WTC11 (cell line): ENCODE measurements at regions not wholly inside any gene's neighbourhood (a gene's known extent, or its start where the extent isn't known, plus 50 kb on each side); places are given as distances from the start of the nearest gene placed in this dataset.

Experiments
- ATAC-seq: fragments of 200-7000 bp; cut with Tn5 transposase; 2 replicates; pipeline ENCODE4 v1.10.0; 2021; ENCODE audit warnings: mild to moderate bottlenecking, moderate library complexity
- CTCF ChIA-PET: fragments of 300-600 bp; sonication (Branson Sonifier 250); formaldehyde crosslinking; loops from one replicate; lab custom pipeline; 2021; ENCODE audit warnings: antibody characterized with exemption; lab: Charles Lee
- POLR2A ChIA-PET: fragments of 350-600 bp; sonication (Branson Sonifier 250); formaldehyde crosslinking; loops from one replicate; lab custom pipeline; 2021; ENCODE audit warnings: antibody characterized with exemption; lab: Charles Lee
- DNase-seq: peaks from one replicate; pipeline ENCODE4 v3.0.0; 2021; ENCODE audit warnings: low spot score
- H3K27ac Mint-ChIP-seq: 2 replicates; pipeline ENCODE4 v1.8.0; 2021; ENCODE audit warnings: mixed read lengths
- H3K27me3 Mint-ChIP-seq: 2 replicates; pipeline ENCODE4 v1.8.0; 2021; ENCODE audit warnings: low read depth, mild to moderate bottlenecking, moderate library complexity, mixed read lengths
- H3K36me3 Mint-ChIP-seq: 2 replicates; pipeline ENCODE4 v1.8.0; 2021; ENCODE audit warnings: mixed read lengths
- H3K4me1 Mint-ChIP-seq: 2 replicates; pipeline ENCODE4 v1.8.0; 2022; ENCODE audit warnings: mixed read lengths
- H3K4me3 Mint-ChIP-seq: 2 replicates; pipeline ENCODE4 v1.8.0; 2021; ENCODE audit warnings: mild to moderate bottlenecking, moderate library complexity, mixed read lengths
- H3K9me3 Mint-ChIP-seq: 2 replicates; pipeline ENCODE4 v1.8.0; 2021; ENCODE audit warnings: mixed read lengths
- CTCF ChIP-seq: fragments of 200-600 bp; IDR thresholded peaks from 2 replicates; pipeline ENCODE4 v1.8.0; 2022; ENCODE audit warnings: antibody characterized with exemption
- E2F5 ChIP-seq: sonication (generic); formaldehyde crosslinking; IDR thresholded peaks from 2 replicates; pipeline ENCODE4 v1.8.1; 2022; ENCODE audit warnings: mild to moderate bottlenecking, moderate library complexity, missing genetic modification reagents
- EMX1 ChIP-seq: fragments of 250-450 bp; sonication (Bioruptor Pico); IDR thresholded peaks from 2 replicates; pipeline ENCODE4 v1.8.0; 2021; ENCODE audit warnings: mild to moderate bottlenecking
- ESRRA ChIP-seq: sonication (generic); formaldehyde crosslinking; IDR thresholded peaks from 2 replicates; pipeline ENCODE4 v1.8.1; 2022; ENCODE audit warnings: mild to moderate bottlenecking, missing genetic modification reagents, borderline replicate concordance
- ETV6 ChIP-seq: sonication (generic); formaldehyde crosslinking; IDR thresholded peaks from 2 replicates; pipeline ENCODE4 v1.8.1; 2022; ENCODE audit warnings: mild to moderate bottlenecking, missing genetic modification reagents
- FOXK1 ChIP-seq: sonication (generic); formaldehyde crosslinking; IDR thresholded peaks from 2 replicates; pipeline ENCODE4 v1.8.0; 2022; ENCODE audit warnings: mild to moderate bottlenecking, moderate library complexity, missing genetic modification reagents
- FOXP4 ChIP-seq: sonication (generic); formaldehyde crosslinking; IDR thresholded peaks from 2 replicates; pipeline ENCODE4 v1.8.0; 2022; ENCODE audit warnings: mild to moderate bottlenecking, missing genetic modification reagents
- IRF1 ChIP-seq: sonication (generic); formaldehyde crosslinking; IDR thresholded peaks from 2 replicates; pipeline ENCODE4 v1.8.0; 2023; ENCODE audit warnings: missing genetic modification reagents
- MLX ChIP-seq: sonication (generic); formaldehyde crosslinking; IDR thresholded peaks from 2 replicates; pipeline ENCODE4 v1.8.1; 2023; ENCODE audit warnings: mild to moderate bottlenecking, missing genetic modification reagents, moderate library complexity
- MYBL2 ChIP-seq: sonication (generic); formaldehyde crosslinking; IDR thresholded peaks from 2 replicates; pipeline ENCODE4 v1.8.1; 2023; ENCODE audit warnings: mild to moderate bottlenecking, moderate library complexity, missing genetic modification reagents
- NFYB ChIP-seq: sonication (generic); formaldehyde crosslinking; conservative IDR thresholded peaks from 2 replicates; pipeline ENCODE4 v1.8.0; 2022; ENCODE audit warnings: low read depth, missing genetic modification reagents
- NR1H2 ChIP-seq: sonication (generic); formaldehyde crosslinking; IDR thresholded peaks from 2 replicates; pipeline ENCODE4 v1.9.0; 2021; ENCODE audit warnings: mild to moderate bottlenecking, moderate library complexity, missing genetic modification reagents
- NR3C1 ChIP-seq: sonication (generic); formaldehyde crosslinking; conservative IDR thresholded peaks from 2 replicates; pipeline ENCODE4 v1.8.1; 2023; ENCODE audit warnings: low read depth, mild to moderate bottlenecking, missing genetic modification reagents
- PRDM15 ChIP-seq: sonication (generic); formaldehyde crosslinking; IDR thresholded peaks from 2 replicates; pipeline ENCODE4 v1.8.0; 2022; ENCODE audit warnings: missing genetic modification reagents
- RELA ChIP-seq: sonication (generic); formaldehyde crosslinking; IDR thresholded peaks from 2 replicates; pipeline ENCODE4 v1.8.1; 2022; ENCODE audit warnings: missing genetic modification reagents, mild to moderate bottlenecking, borderline replicate concordance
- SMAD3 ChIP-seq: sonication (generic); formaldehyde crosslinking; IDR thresholded peaks from 2 replicates; pipeline ENCODE4 v1.8.0; 2022; ENCODE audit warnings: missing genetic modification reagents, mild to moderate bottlenecking, borderline replicate concordance
- SMAD4 ChIP-seq: sonication (generic); formaldehyde crosslinking; IDR thresholded peaks from 2 replicates; pipeline ENCODE4 v1.8.0; 2022; ENCODE audit warnings: mild to moderate bottlenecking, missing genetic modification reagents
- SOX15 ChIP-seq: fragments of 250-450 bp; sonication (Bioruptor Pico); IDR thresholded peaks from 2 replicates; pipeline ENCODE4 v1.9.0; 2021; ENCODE audit warnings: mild to moderate bottlenecking
- ZNF219 ChIP-seq: sonication (generic); formaldehyde crosslinking; IDR thresholded peaks from 2 replicates; pipeline ENCODE4 v1.8.0; 2023; ENCODE audit warnings: missing genetic modification reagents, mild to moderate bottlenecking, borderline replicate concordance
- ZNF232 ChIP-seq: sonication (generic); formaldehyde crosslinking; IDR thresholded peaks from 2 replicates; pipeline ENCODE4 v1.8.0; 2022; ENCODE audit warnings: mild to moderate bottlenecking, missing genetic modification reagents
- ZNF396 ChIP-seq: fragments of 250-450 bp; sonication (Bioruptor Pico); IDR thresholded peaks from 2 replicates; pipeline ENCODE4 v1.8.0; 2021; ENCODE audit warnings: mild to moderate bottlenecking, moderate library complexity, borderline replicate concordance
- ZNF416 ChIP-seq: fragments of 250-450 bp; sonication (Bioruptor Pico); IDR thresholded peaks from 2 replicates; pipeline ENCODE4 v1.9.0; 2021; ENCODE audit warnings: mild to moderate bottlenecking, inconsistent platforms
- ZNF532 ChIP-seq: fragments of 250-450 bp; sonication (Bioruptor Pico); IDR thresholded peaks from 2 replicates; pipeline ENCODE4 v1.9.0; 2021; ENCODE audit warnings: mild to moderate bottlenecking, borderline replicate concordance

GRCh38 chr21:23249760-23250159 lies 2251.6 kb downstream of the NCAM2 start:
- ChIA-PET CTCF (no interaction called here), POLR2A (no interaction called here)
- Mint-ChIP-seq H3K27me3 (no peaks in the 10 kb centered on the region), H3K36me3 (no peaks in the 10 kb centered on the region), H3K9me3 (0 out of 2 replicates have a peak, but pooled peaks cover 4% of the 10 kb centered on the region), H3K4me3 (no peak overlapping the region), H3K4me1 (peaks cover 34% of the 10 kb centered on the region), H3K27ac (no peak overlapping the region)
- TF ChIP-seq ZNF219 (CRISPR knock-in tag): no peak
- TF ChIP-seq MYBL2 (CRISPR knock-in tag): no peak
- no peak for TF ChIP-seq RELA (CRISPR knock-in tag)
- TF ChIP-seq SMAD3 (CRISPR knock-in tag): no peak
- TF ChIP-seq FOXP4 (CRISPR knock-in tag): no peak
- no peak for TF ChIP-seq PRDM15
- TF ChIP-seq ZNF532: no peak
- TF ChIP-seq ESRRA: no peak
- TF ChIP-seq ZNF232 (CRISPR knock-in tag): no peak
- no peak for TF ChIP-seq NR3C1 (CRISPR knock-in tag)
- no peak for TF ChIP-seq EMX1 (CRISPR knock-in tag)
- TF ChIP-seq ZNF416 (CRISPR knock-in tag): no peak
- no peak for TF ChIP-seq SOX15 (CRISPR knock-in tag)
- TF ChIP-seq FOXK1 (CRISPR knock-in tag): no peak
- DNase-seq (no peak), ATAC-seq (no peak)

- no peak overlapping the region for H3K4me3 Mint-ChIP-seq
- H3K4me1 Mint-ChIP-seq: peaks cover 34% of the 10 kb centered on the region
- ATAC-seq (peak; percentile 68), DNase-seq (no peak)
- H3K27me3 Mint-ChIP-seq: no peaks in the 10 kb centered on the region
- POLR2A ChIA-PET: interaction anchor here (0.7 kb wide), 1 partner anchor 9 kb away, joined by 3 read pairs; no protein-coding TSS in a partner anchor
- no peaks in the 10 kb centered on the region for H3K36me3 Mint-ChIP-seq
- H3K9me3 Mint-ChIP-seq: 0 out of 2 replicates have a peak, but pooled peaks cover 4% of the 10 kb centered on the region
- peak overlapping the region; percentile 80 for H3K27ac Mint-ChIP-seq
- CTCF ChIA-PET: no interaction called here
- no peak for TF ChIP-seq E2F5 (CRISPR knock-in tag)
- no peak for TF ChIP-seq CTCF
- TF ChIP-seq ZNF396 (CRISPR knock-in tag): no peak
- no peak for TF ChIP-seq NR1H2 (CRISPR knock-in tag)
- TF ChIP-seq IRF1: no peak
- TF ChIP-seq MLX (CRISPR knock-in tag): no peak
- TF ChIP-seq ETV6: no peak
- no peak for TF ChIP-seq SMAD4
- TF ChIP-seq NFYB (CRISPR knock-in tag): no peak
Measured at GRCh38 chr21:23247334-23247733, 2249.1 kb downstream of the NCAM2 start.
